ENCODE measurements at regions not wholly inside any gene's neighbourhood (a gene's known extent, or its start where the extent isn't known, plus 50 kb on each side); places are given as distances from the start of the nearest gene placed in this dataset.

- no peak for DNase-seq (ENCODE audit: low read depth in 2 of 2)
Observed at GRCh38 chr2:240284503-240285259, 144.2 kb upstream of the OTOS start.

GRCh38 chr2:240285725-240286124 lies 145.3 kb upstream of the OTOS start:
- DNase-seq (ENCODE audit: low read depth in 2 of 2) = no peak

- DNase-seq (ENCODE audit: low read depth in 2 of 2) = no peak
Observed at GRCh38 chr2:240286596-240286995, 146.1 kb upstream of the OTOS start.

DNA sequence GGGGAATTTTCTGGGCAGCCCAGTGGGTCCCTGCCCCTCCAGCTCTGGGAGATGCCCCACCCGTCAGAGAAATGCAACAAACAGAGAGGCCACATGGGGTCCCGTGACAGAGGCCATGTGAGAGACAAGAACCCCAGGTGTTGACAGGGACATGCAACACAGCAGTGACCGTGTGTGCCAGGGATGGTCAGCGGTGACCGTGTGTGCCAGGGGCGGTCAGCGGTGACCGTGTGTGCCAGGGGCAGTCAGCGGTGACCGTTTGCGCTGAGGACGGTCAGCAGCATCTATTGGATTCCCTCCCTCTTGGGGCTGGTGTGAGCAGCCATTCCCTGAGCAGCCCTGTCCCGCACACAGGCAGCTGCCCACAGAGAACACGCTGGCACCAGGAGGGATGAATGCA lies 146.6 kb upstream of the OTOS start:
- no peak for DNase-seq (ENCODE audit: low read depth in 2 of 2)

GRCh38 chr2:240287496-240288086 lies 147.1 kb upstream of the OTOS start:
- no peak for DNase-seq (ENCODE audit: low read depth in 2 of 2)

GRCh38 chr2:240288087-240288521 lies 147.4 kb upstream of the GPC1 start:
- DNase-seq (ENCODE audit: low read depth in 2 of 2) = no peak

DNA sequence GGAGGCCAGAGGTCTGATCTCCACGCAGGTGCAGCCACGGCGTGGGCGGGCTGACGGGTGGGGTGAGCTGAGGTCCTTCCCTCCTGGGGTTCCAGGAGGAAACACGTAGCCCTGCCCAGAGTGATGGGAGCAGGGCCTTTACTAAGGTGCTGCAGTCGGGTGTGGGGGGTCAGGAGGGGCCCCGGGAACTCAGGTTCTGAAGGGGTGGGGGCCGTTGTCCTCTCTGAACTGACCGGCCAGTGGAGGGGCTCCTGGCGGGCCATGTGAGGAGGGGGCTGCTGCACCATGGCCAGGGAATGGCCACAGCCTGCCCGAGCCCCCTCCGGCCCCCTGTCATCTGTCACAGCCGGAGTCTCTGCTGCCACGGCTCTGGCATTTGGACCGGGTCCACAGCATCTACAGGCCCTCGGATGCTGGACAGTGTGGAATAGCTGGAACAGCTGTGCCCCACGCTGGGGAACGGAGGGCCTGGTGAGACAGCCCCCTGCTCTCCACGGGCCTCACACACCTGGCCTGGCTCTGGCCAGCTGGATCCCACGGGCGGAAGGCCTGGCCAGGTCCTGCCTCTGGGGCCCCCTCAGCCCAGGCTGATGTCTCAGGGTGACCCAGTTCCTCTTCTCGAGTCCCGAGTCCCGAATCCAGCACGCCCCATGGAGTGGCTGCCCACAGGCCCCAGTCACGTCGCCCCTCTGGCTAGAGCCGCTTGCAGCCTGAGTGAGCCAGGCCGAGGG lies 145.6 kb upstream of the GPC1 start:
- no peak for DNase-seq (ENCODE audit: low read depth in 2 of 2)

DNA sequence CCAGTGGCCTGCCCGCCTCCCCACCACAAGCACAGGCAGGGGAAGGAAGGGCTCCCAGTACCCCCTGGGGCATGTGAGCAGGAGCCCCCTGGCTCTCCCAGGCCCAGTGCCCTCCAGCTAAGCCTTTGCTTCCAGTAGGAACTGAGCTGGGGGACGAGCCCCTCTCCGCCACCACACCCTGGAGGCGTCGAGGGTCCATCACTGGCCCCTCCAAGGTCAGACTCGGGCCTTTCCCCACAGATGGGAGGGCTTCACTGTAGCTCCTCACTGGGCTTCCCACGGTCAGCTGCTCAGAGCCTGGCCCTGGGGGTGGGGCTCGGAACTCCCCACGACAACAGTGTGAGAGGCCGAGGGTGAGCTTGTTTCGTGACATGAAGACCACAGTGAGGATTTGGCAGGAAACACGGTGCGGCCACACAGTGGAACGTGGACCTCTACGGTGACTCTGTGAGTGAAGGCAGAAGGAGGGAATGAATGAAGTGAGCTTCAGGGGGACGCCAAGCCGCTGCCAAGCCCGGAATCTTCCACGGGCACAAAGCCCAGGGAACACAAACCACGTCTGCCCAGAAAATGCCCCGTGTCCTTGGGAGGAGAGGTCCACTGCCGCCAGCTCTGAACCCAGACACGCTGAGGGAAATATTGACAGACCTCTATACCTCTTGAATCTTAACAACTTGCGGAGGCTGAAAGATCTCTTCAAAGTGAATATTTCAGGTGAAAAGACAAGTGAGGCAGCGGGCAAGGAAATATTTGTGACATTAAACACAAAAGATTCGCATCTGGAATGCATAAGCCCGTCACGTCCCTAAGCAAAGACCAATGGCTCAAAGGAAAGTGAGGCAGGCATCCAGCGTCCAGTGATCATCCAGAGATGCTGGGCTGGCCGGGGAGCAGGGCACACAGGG lies 144.8 kb upstream of the GPC1 start:
- DNase-seq (ENCODE audit: low read depth in 2 of 2) = no peak

DNA sequence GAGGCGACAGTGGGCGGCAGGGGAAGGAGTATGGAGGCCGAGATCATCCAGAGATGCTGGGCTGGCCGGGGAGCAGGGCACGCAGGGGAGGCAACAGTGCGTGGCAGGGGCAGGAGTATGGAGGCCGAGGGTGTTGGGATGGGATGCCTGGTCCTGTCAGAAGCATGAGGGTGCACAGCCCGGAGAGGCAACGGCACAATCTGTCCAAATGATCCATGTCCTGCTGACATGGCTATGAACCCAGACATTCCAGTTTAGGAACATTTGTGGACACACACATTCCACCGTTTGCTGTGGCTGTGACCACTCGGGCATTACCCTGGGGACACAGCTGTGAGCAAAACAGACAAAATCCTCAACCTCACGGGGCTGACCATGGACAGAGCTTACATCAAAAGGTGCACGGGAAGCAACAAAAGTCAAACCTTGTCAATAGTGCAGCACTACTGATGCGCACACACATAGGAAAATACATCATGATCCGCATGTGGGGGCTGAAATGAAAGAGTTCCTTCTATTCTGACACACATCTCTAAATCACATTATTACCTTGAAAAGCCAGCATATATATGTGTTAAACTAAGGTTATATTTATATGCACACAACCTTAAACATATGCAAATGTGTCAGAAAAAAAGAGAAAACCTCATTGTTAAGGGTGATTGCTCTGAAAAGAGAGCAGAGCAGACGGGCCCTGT lies 144.0 kb upstream of the GPC1 start:
- DNase-seq (ENCODE audit: low read depth in 2 of 2) = no peak

GRCh38 chr2:240292035-240292574 lies 143.4 kb upstream of the GPC1 start:
- DNase-seq (ENCODE audit: low read depth in 2 of 2) = no peak

DNA sequence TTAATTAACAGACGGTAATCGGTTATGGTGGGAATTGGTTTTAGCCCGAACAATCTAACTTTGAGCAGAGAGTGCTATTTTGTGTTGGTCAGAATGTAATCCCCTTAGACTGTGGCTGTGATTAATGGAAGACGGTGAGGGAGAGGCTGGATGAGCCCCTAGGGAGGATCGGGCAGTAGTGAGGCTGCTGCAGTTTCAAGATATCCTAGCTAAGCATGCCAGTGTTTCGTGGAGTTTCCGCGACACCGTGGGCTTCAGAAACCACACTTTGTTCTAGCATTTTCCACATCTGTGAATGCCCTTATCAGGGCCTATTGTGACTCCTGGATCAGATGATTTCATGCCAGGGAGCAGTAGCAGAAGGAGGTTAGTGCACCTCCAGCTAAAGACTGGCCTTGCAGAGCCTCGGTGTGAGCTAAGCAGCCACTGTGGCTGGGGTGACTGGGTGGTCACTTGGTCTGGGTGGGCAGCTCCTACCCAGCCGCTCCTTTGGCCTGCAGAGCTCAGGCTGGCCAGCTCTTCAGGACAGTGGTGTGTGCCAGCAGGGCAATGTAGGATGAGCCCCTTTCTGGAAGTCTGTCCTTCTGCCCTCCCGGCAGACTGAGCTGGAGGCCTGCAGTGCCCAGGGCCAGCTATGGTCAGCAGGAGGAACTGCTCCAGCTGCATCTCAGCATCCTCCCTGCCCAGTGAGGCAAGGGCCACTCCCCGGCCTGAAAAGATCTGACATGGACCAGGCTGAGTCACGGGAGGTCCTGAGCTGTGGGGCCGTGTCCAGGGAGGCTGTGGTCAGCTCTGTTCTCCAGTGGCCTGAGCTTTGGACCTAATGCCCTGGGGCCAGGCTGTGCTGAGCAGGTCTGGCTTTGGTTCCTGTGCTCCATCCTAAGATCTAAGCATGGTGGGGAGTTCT lies 142.6 kb upstream of the GPC1 start:
- no peak for DNase-seq (ENCODE audit: low read depth in 2 of 2)

DNA sequence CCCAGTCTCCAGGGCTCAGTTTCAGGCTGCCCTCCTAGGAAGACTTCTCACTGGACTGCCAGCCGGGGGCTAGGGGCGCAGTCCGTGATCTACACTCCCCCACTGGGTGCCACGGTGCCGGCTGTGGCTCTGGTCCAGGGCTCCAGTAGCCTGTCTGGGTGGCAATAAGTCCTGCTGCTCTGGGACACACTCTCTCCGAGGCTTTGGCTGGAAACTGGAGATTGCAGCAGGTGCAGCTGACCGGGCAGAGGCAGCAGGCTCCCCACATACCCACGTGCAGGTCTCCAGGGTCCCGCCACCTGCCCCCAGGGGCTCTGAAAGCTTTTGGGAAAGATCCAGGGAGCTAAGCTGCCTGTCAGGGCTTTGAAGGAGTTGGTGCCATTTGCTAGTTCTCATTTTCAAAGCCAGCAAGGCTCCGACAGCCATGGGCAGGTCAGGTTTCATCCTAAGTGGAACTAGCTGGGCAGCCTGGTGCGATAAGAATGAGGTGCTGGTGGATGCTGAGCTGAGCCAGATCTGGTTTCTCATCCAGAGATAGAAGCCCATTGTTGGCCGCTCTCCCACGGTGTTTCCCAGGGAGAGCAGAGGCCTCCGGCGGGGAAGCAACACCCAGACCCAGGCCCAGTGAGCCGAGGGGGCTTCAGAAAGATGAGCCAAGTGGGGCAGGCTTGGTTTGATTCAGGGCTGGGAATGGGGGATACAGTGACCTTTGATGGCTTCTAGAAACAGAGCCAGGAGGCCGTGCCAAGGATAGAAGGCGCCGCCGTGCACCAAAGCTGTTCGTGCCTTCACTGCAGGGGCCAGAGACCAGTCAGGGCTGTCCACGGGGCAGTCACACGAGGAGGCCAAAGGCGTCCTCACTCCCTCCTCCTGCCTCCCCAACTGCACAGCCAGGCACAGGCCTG lies 141.7 kb upstream of the GPC1 start:
- no peak for DNase-seq (ENCODE audit: low read depth in 2 of 2)

- DNase-seq (ENCODE audit: low read depth in 2 of 2) = no peak
Observed at GRCh38 chr2:240294514-240294913, 140.9 kb upstream of the GPC1 start.

- DNase-seq (ENCODE audit: low read depth in 2 of 2) = no peak
Observed at GRCh38 chr2:240295256-240296103, 140.0 kb upstream of the GPC1 start.

DNA sequence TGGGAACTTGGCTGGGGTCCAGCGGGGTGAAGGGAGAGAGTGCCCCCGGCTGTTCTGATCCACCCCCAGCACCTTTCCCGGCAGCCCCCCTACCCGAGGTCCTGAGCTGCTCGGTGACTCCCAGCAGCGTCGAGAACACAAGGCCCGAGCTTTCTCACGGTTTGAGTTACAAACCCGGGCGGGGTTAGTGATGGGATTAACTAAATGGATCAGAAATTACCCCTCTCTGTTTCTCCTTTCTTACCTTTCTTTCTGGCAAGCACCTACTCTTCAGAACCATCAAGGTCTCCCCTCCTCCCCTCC lies 139.4 kb upstream of the GPC1 start:
- DNase-seq (ENCODE audit: low read depth in 2 of 2) = no peak

DNA sequence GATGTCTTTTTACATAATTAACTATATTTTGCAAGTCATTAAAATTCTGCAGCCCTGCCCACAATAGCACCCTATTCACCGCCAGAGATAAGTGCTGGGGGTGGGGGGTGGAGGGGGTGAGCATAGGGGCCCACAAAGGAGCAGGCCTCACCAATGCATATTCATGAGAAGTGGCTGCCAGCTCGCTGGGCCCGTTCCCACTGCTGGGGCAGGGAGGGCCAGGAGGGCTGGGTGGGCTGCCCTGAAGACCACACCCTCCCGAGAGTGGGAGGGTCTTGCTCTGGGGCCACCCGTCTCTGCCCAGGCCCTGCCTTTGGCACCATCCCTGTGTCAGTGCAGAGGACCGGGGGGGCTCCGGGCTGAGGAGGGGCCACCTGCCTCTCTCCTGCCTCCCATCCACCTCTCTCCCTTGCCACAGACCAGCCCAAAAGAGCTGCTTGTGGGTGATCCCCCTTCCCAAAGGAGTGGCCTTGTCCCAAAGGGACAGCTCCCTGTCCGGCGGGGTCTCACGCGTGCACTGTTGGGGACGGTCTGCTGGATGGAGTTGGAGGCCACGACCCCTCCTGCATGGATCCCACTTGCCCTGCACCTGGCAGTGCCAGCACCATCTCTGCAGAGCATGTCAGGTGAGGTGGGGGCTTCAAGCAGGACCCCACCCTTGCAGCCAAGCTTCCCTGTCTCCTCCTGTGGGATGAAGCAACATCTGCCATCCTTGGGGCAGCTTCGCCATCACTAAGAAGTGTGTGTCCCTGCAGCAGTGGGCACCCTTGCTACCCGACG lies 138.8 kb upstream of the GPC1 start:
- DNase-seq (ENCODE audit: low read depth in 2 of 2) = no peak
